ENCODE measurements at regions not wholly inside any gene's neighbourhood (a gene's known extent, or its start where the extent isn't known, plus 50 kb on each side); places are given as distances from the start of the nearest gene placed in this dataset.
"Not testable (repeated sequence)": the region's sequence is repeated elsewhere in the genome, so short reads cannot be mapped to it uniquely, and the experiment has no call there.

GRCh38 chr20:53672484-53673129, 79.0 kb upstream of the ZNF217 start:
- H3K4me3 ChIP-seq (ENCODE audit: low read depth, low read length): no peak overlapping the region
- TF ChIP-seq CTCF (IDR thresholded peaks at IDR 0.05; ENCODE audit: insufficient read depth, low read depth, low read length): no peak
- DNase-seq (ENCODE audit: low read depth): no peak

- no peak for TF ChIP-seq CTCF (IDR thresholded peaks at IDR 0.05; ENCODE audit: insufficient read depth, low read depth, low read length)
- H3K4me3 ChIP-seq (ENCODE audit: low read depth, low read length): no peak overlapping the region
- no peak for DNase-seq (ENCODE audit: low read depth)
These were observed 77.7 kb upstream of the ZNF217 start for GRCh38 chr20:53671370-53671769.

GRCh38 chr20:53669517-53670313, 76.1 kb upstream of the ZNF217 start:
- DNase-seq (ENCODE audit: low read depth); H3K4me3 ChIP-seq (ENCODE audit: low read depth, low read length): not testable (repeated sequence)

GRCh38 chr20:53668992-53669391, 75.4 kb upstream of the ZNF217 start:
- TF ChIP-seq CTCF (IDR thresholded peaks at IDR 0.05; ENCODE audit: insufficient read depth, low read depth, low read length): no peak
- no peak overlapping the region for H3K4me3 ChIP-seq (ENCODE audit: low read depth, low read length)
- DNase-seq (ENCODE audit: low read depth): no peak

- no peak for DNase-seq (ENCODE audit: low read depth)
- H3K4me3 ChIP-seq (ENCODE audit: low read depth, low read length): no peak overlapping the region
- no peak for TF ChIP-seq CTCF (IDR thresholded peaks at IDR 0.05; ENCODE audit: insufficient read depth, low read depth, low read length)
These were observed 72.5 kb upstream of the ZNF217 start for GRCh38 chr20:53666144-53666543.

- no peak overlapping the region for H3K4me3 ChIP-seq (ENCODE audit: low read depth, low read length)
- TF ChIP-seq CTCF (IDR thresholded peaks at IDR 0.05; ENCODE audit: insufficient read depth, low read depth, low read length): no peak
- no peak for DNase-seq (ENCODE audit: low read depth)
These were observed 70.5 kb upstream of the ZNF217 start for GRCh38 chr20:53664121-53664520.

GRCh38 chr20:53663521-53663920, 69.9 kb upstream of the ZNF217 start:
- DNase-seq (ENCODE audit: low read depth); H3K4me3 ChIP-seq (ENCODE audit: low read depth, low read length): not testable (repeated sequence)

GRCh38 chr20:53662595-53662994, 69.0 kb upstream of the ZNF217 start:
- no peak overlapping the region for H3K4me3 ChIP-seq (ENCODE audit: low read depth, low read length)
- no peak for DNase-seq (ENCODE audit: low read depth)
- no peak for TF ChIP-seq CTCF (IDR thresholded peaks at IDR 0.05; ENCODE audit: insufficient read depth, low read depth, low read length)

Data from fibroblast of villous mesenchyme (primary cell).